Gastroesophageal sphincter (tissue), 4 donors: ENCODE measurements at regions not wholly inside any gene's neighbourhood (a gene's known extent, or its start where the extent isn't known, plus 50 kb on each side); places are given as distances from the start of the nearest gene placed in this dataset.

ENCODE experiments used
- ATAC-seq: fragments of 150-250 bp; one replicate; pipeline ENCODE4 v1.9.1; 2016; ENCODE audit warnings: mild to moderate bottlenecking, moderate library complexity
- H3K27ac ChIP-seq, 4 donors: fragments of 200-600 bp; sonication (generic) in 3 of 4; 1 replicate in 3 of 4; 2 replicates in 1 of 4; pipeline ENCODE4 v1.5.1; 2016 to 2019
- H3K27me3 ChIP-seq: fragments of 200-600 bp; sonication (generic); one replicate; pipeline ENCODE4 v1.5.1; 2019
- H3K36me3 ChIP-seq, 2 donors: fragments of 200-600 bp; sonication (generic); one replicate each; pipeline ENCODE4 v1.5.1; 2019; ENCODE audit warnings: control low read depth in 1 of 2
- H3K4me1 ChIP-seq, 3 donors: fragments of 200-600 bp; sonication (generic); 1 replicate in 2 of 3; 2 replicates in 1 of 3; pipeline ENCODE4 v1.5.1; 2016 to 2019; ENCODE audit warnings: control low read depth in 2 of 3
- H3K4me3 ChIP-seq, 2 donors: fragments of 200-600 bp; sonication (generic); one replicate each; pipeline ENCODE4 v1.5.1; 2019; ENCODE audit warnings: mild to moderate bottlenecking in 1 of 2, moderate library complexity in 1 of 2
- H3K9me3 ChIP-seq, 3 donors: fragments of 200-600 bp; sonication (generic); one replicate each; pipeline ENCODE4 v1.5.1; 2017 to 2019; ENCODE audit warnings: control low read depth in 2 of 3
- CTCF ChIP-seq, 4 experiments: fragments of 200-600 bp in 2 of 4; fragments of 450-650 bp in 2 of 4; sonication (generic) in 1 of 4; IDR thresholded peaks; one replicate each; pipeline ENCODE4 v1.5.1; 2017 to 2019; ENCODE audit warnings: antibody characterized with exemption in 4 of 4, mild to moderate bottlenecking in 2 of 4, moderate library complexity in 2 of 4
- EP300 ChIP-seq: sonication (generic); formaldehyde crosslinking; IDR thresholded peaks from one replicate; pipeline ENCODE4 v1.6.1; 2017; ENCODE audit warnings: antibody characterized with exemption, mild to moderate bottlenecking
- POLR2A ChIP-seq, 2 donors: fragments of 450-650 bp; IDR thresholded peaks; one replicate each; pipeline ENCODE4 v1.6.1; 2017; ENCODE audit warnings: antibody characterized with exemption in 2 of 2, mild to moderate bottlenecking in 2 of 2, moderate library complexity in 1 of 2
- POLR2AphosphoS5 ChIP-seq: sonication (generic); formaldehyde crosslinking; IDR thresholded peaks from one replicate; pipeline ENCODE4 v1.6.1; 2017; ENCODE audit warnings: antibody characterized with exemption
- WGBS, 2 donors: methylation state at CpG; one replicate each; pipeline ENCODE4 v1.1.5; 2018; ENCODE audit warnings: low coverage in 1 of 2; 5-methylcytosine and 5-hydroxymethylcytosine counted together

- Histone ChIP-seq H3K9me3 (no peaks in the 10 kb centered on the region), H3K4me1 (no peaks in the 10 kb centered on the region), H3K36me3 (no peaks in the 10 kb centered on the region), H3K4me3 (no peak overlapping the region), H3K27me3 (peaks cover 15% of the 10 kb centered on the region), H3K27ac (no peak overlapping the region)
- TF ChIP-seq POLR2A (IDR thresholded peaks at IDR 0.05) (no peak), POLR2AphosphoS5 (no peak), CTCF (IDR thresholded peaks at IDR 0.05) (no peak)
- no peak for ATAC-seq
- 75 to 93% methylated on average over 1 to 2 of the region's 3 CpGs for WGBS, 2 donors
These were observed 175.9 kb upstream of the KCND3 start for GRCh38 chr1:112165375-112165774.

- Histone ChIP-seq H3K27me3 (peaks cover 15% of the 10 kb centered on the region), H3K4me1 (no peaks in the 10 kb centered on the region), H3K9me3 (no peaks in the 10 kb centered on the region), H3K4me3 (no peak overlapping the region), H3K36me3 (no peaks in the 10 kb centered on the region), H3K27ac (no peak overlapping the region)
- no peak for TF ChIP-seq POLR2AphosphoS5
- TF ChIP-seq CTCF (IDR thresholded peaks at IDR 0.05) = no peak
- no peak for TF ChIP-seq EP300
- TF ChIP-seq POLR2A (IDR thresholded peaks at IDR 0.05) = no peak
- ATAC-seq = no peak
These were observed 180.0 kb upstream of the KCND3 start for GRCh38 chr1:112169517-112169916.

- no peaks in the 10 kb centered on the region for H3K4me1 ChIP-seq
- no peaks in the 10 kb centered on the region for H3K36me3 ChIP-seq
- no peak overlapping the region for H3K27ac ChIP-seq
- no peak overlapping the region for H3K4me3 ChIP-seq
- TF ChIP-seq POLR2AphosphoS5 (no peak), POLR2A (IDR thresholded peaks at IDR 0.05) (no peak), EP300 (no peak), CTCF (IDR thresholded peaks at IDR 0.05) (no peak)
- no peaks in the 10 kb centered on the region for H3K9me3 ChIP-seq
- WGBS, 2 donors = 23 to 26% methylated on average over 2 of the region's 2 CpGs
- ATAC-seq = no peak
- peaks cover 4% of the 10 kb centered on the region for H3K27me3 ChIP-seq
These were observed 182.9 kb upstream of the KCND3 start for GRCh38 chr1:112172294-112172882.

- TF ChIP-seq CTCF (IDR thresholded peaks at IDR 0.05) = no peak
- TF ChIP-seq POLR2A (IDR thresholded peaks at IDR 0.05) = no peak
- no peak for TF ChIP-seq EP300
- TF ChIP-seq POLR2AphosphoS5 = no peak
- WGBS, 2 donors = 88 to 95% methylated on average over 4 of the region's 6 CpGs
- Histone ChIP-seq H3K9me3 (no peaks in the 10 kb centered on the region), H3K27ac (no peak overlapping the region), H3K27me3 (no peaks in the 10 kb centered on the region), H3K4me1 (no peaks in the 10 kb centered on the region), H3K36me3 (no peaks in the 10 kb centered on the region), H3K4me3 (no peak overlapping the region)
- no peak for ATAC-seq
These were observed 187.8 kb upstream of the KCND3 start for GRCh38 chr1:112177314-112177713.

GRCh38 chr1:112188611-112189010, 199.1 kb upstream of the KCND3 start:
- H3K27me3 ChIP-seq = no peaks in the 10 kb centered on the region
- H3K36me3 ChIP-seq = no peaks in the 10 kb centered on the region
- peaks cover 0 to 5% (median 0%) of the 10 kb centered on the region in 3 donors for H3K9me3 ChIP-seq
- no peak overlapping the region for H3K27ac ChIP-seq
- TF ChIP-seq EP300 (no peak), POLR2A (IDR thresholded peaks at IDR 0.05) (no peak), CTCF (IDR thresholded peaks at IDR 0.05) (no peak), POLR2AphosphoS5 (no peak)
- H3K4me1 ChIP-seq = no peaks in the 10 kb centered on the region
- no peak for ATAC-seq
- H3K4me3 ChIP-seq = no peak overlapping the region
